HepG2 (cell line): ENCODE measurements at regions not wholly inside any gene's neighbourhood (a gene's known extent, or its start where the extent isn't known, plus 50 kb on each side); places are given as distances from the start of the nearest gene placed in this dataset.

Experiments used
- BRF2 ChIP-seq: sonication (generic); formaldehyde crosslinking; IDR thresholded peaks from 2 replicates; pipeline ENCODE4 v1.8.1; 2022; ENCODE audit warnings: mild to moderate bottlenecking, missing genetic modification reagents
- DNMT1 ChIP-seq: sonication (generic); formaldehyde crosslinking; IDR thresholded peaks from 2 replicates; pipeline ENCODE4 v1.5.1; 2020; ENCODE audit warnings: mild to moderate bottlenecking, missing genetic modification reagents
- SALL2 ChIP-seq: sonication (generic); formaldehyde crosslinking; IDR thresholded peaks from 2 replicates; pipeline ENCODE4 v1.8.1; 2023; ENCODE audit warnings: mild to moderate bottlenecking, missing genetic modification reagents, inconsistent platforms
- TFE3 ChIP-seq: IDR thresholded peaks from 2 replicates; pipeline ENCODE4 v1.6.1; 2016
- ZBTB14 ChIP-seq: sonication (generic); formaldehyde crosslinking; IDR thresholded peaks from 2 replicates; pipeline ENCODE4 v1.4.0; 2020; ENCODE audit warnings: missing genetic modification reagents
- ZNF34 ChIP-seq: sonication (generic); formaldehyde crosslinking; IDR thresholded peaks from 2 replicates; pipeline ENCODE4 v1.4.0; 2020; ENCODE audit warnings: mild to moderate bottlenecking, missing genetic modification reagents, borderline replicate concordance
- ZNF746 ChIP-seq: sonication (generic); formaldehyde crosslinking; IDR thresholded peaks from 2 replicates; pipeline ENCODE4 v1.8.0; 2022; ENCODE audit warnings: mild to moderate bottlenecking, missing genetic modification reagents
- TF ChIP-seq, protein P1 (sequence below): sonication (generic); formaldehyde crosslinking; IDR thresholded peaks from 2 replicates; pipeline ENCODE4 v1.5.0; 2020; ENCODE audit warnings: mild to moderate bottlenecking, missing genetic modification reagents
- TF ChIP-seq, protein P2 (sequence below): sonication (generic); formaldehyde crosslinking; IDR thresholded peaks from 2 replicates; pipeline ENCODE4 v1.5.0; 2020; ENCODE audit warnings: missing genetic modification reagents

- TF ChIP-seq BRF2 (CRISPR knock-in tag) (no peak), TFE3 (no peak), ZNF34 (CRISPR knock-in tag) (no peak), ZBTB14 (CRISPR knock-in tag) (no peak), SALL2 (CRISPR knock-in tag) (no peak), ZNF746 (no peak), DNMT1 (no peak)
- TF ChIP-seq, protein P1, sequence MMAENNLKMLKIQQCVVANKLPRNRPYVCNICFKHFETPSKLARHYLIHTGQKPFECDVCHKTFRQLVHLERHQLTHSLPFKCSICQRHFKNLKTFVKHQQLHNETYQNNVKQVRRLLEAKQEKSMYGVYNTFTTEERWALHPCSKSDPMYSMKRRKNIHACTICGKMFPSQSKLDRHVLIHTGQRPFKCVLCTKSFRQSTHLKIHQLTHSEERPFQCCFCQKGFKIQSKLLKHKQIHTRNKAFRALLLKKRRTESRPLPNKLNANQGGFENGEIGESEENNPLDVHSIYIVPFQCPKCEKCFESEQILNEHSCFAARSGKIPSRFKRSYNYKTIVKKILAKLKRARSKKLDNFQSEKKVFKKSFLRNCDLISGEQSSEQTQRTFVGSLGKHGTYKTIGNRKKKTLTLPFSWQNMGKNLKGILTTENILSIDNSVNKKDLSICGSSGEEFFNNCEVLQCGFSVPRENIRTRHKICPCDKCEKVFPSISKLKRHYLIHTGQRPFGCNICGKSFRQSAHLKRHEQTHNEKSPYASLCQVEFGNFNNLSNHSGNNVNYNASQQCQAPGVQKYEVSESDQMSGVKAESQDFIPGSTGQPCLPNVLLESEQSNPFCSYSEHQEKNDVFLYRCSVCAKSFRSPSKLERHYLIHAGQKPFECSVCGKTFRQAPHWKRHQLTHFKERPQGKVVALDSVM (CRISPR knock-in tag), result peak; percentile 72
- TF ChIP-seq, protein P2, sequence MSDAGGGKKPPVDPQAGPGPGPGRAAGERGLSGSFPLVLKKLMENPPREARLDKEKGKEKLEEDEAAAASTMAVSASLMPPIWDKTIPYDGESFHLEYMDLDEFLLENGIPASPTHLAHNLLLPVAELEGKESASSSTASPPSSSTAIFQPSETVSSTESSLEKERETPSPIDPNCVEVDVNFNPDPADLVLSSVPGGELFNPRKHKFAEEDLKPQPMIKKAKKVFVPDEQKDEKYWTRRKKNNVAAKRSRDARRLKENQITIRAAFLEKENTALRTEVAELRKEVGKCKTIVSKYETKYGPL (CRISPR knock-in tag), result peak; percentile 62; the same call in 1 of the 2 replicates
Measured at GRCh38 chr12:114885501-114885900, 201.5 kb upstream of the TBX3 start (continued).
